ENCODE measurements at regions not wholly inside any gene's neighbourhood (a gene's known extent, or its start where the extent isn't known, plus 50 kb on each side); places are given as distances from the start of the nearest gene placed in this dataset.
A peak's percentile ranks its signal among the peaks of the same experiment; 100 is the strongest.

- no peak for DNase-seq
Measured at GRCh38 chr11:133693110-133693509, 152.2 kb downstream of the SPATA19 start.

DNA sequence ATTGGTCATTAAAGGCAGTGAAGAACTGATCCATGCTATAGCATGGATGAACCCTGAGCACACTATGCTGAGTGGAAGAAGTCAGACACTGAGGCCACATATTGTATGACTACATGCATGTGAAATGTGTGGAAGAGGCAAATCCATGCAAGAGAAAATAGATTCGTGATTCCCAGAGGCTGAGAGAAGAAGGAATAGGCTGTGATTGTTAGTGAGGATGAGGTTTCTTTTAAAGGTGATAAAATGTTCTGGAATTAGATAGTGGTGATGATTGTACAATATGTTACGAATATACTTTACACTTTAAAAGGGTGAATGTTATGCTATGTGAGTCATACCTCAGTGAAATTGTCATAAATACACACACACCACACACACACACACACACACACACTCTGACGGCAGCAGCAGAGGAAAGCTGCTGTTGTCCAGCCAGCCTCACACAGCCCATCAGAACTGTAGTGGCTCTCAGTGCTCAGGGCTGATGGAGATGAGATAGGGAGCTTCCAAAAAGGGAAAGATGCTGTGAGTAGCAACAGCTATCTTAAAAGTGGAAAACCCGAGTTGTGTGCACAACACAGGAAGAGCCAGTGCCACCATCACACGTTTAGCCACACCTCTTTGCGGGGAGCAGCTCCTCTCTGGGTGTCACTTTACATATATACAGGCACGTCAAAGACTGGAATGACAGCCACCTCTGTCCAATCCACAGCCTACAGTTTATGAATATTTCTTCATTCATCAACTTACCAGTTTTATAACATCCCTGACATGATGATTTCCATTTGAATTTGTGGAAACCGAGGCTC, 153.0 kb downstream of the SPATA19 start:
- DNase-seq, result no peak

DNA sequence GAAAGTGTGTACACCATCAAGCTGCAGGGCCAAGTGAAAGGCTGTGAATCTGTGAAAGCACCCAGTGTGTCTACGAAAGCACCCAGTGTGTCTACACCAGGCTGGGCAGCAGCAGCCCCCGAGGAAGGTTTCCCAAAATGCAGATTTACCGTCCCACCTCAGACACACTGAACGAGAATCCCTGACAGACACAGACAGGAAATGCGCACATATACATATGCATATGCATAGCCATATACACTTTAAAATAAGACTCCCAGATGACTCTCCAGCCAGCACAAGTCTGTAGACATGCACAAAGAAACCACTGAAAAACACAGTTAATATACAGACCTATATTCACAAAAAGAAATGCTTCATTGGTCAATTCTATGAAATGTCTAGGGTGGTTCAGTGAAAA, 155.5 kb upstream of the OPCML start:
- DNase-seq, result no peak

GRCh38 chr11:133681901-133682300, 149.6 kb upstream of the OPCML start:
- DNase-seq, result no peak

GRCh38 chr11:133679896-133680295, 147.6 kb upstream of the OPCML start:
- no peak for DNase-seq

GRCh38 chr11:133678191-133678590, 145.9 kb upstream of the OPCML start:
- no peak for DNase-seq

DNA sequence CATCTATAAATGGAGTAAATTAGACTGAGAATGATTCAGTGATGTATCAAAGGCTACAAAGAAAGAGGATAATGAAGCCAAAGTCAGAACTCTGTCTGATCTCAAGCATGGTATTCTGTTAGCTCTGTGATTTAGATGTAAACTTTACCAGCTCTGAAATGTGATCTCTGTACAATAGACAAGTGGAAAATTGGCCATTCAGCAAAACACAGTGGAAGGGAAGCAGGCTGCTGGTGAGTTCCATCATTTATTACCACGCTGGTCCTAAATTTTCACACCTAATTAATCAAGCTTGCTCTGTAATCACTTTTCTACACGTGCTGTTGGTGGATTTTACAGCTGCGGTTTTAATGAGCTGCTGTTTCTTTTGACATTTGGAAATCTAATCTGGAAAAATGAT, 145.1 kb upstream of the OPCML start:
- no peak for DNase-seq

DNA sequence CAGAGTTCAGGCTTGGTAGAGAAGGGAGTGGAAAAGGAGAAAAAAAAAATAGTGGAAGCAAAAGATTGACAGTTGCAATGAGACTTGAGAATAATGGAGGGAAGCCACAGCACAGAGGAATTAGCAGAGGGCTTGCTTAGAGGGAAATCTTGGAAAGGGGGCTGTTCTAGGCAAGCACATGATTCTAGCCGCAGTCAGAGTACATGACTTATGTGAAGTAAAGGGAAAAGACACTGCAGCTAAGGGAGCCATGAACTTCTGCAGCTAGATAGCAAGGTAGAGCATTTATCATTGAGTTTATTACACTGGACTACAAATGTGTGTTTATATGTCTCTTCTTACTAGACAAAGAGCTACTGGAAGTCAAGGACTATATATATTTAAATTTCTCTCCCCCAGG, 144.0 kb upstream of the OPCML start:
- no peak for DNase-seq

DNA sequence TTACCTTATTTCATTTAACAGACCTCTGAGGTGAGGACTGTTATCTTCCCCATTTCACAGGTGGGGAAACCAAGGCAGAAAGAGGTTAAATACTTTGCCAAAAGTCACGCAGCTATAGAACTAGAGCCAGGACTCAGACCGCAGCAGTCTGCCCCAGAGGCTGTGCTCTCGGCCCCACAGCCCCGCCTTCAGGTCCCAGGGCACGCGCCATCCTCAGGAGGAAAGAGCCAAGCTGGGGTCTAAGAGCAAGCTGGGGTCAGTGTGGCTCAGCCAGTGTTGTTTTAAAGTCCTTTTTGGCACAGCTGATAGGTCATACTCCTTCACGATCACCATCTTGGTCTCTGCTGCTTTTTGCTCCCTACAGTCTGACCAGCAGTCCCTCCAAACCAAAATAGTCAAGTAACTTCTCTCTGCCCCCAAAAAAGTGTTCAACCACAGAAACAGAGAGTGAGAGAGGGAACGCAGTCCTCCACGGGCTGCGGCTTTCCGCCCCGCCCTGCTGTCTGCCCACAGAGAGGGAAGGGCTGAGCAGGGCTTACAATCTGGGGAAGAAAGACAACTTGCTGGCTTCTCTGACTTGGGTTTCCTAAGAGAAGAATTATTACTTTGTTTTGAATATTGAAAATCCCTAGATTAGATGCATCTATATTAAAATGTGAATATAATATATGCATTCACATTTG, 137.2 kb upstream of the OPCML start:
- no peak for DNase-seq

DNA sequence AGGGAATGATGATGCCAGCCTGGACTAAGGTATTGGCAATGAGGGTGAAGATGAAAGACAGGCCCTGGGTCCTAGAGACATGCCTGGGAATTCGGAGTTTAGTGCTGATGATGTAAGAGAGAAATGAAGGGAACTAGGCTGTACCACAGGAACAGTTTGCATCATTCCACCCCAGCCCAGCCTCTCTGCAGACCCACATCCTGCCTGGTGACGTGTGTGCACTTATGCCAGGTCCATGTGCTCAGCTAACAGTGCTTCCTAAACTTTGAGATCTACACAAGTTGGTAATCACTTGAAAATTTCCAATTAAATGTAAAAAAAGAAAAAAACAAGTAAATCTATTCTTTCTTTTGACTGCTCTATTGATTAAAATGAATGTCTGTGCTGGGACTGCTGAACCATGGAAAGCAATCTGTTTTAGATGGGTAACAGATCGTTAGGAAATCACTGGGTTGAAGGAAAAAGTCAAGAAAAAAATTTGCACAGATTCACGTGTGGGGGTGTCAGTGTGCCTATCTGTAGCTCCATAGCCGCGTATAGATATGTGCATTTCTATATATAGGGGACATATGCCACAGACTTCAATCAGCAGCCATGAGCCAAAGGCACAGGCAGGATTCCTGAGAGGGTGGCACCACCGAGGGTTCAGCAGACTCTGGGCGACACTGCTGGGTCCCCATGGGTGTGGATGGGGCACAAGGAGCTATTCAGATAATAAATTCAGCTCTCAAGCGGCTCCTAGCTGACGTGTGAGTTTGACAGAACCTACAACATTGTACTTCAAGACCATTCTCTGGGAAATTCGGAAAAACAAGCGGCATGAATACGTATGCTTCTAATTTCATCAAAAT, 131.1 kb upstream of the OPCML start:
- DNase-seq, result peak; percentile 24

DNA sequence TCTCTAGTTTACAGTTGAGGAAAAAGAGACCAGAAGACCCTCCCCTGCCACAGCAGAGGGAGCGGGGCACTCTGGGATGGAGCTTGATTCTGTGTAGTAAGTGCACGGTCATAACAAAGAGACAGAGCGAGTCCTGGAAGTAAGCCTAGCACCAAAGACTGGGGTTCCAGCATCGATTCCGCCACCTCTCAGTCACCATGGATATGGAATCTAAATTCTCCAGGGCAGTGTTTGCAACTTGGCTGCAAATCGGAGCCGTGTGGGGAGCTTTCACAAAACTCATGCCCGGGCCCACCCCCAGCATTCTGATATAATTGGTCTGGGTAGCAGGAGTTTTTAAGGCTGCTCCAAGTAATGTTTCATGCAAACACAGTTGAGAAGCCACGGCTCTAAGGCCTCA, 129.5 kb upstream of the OPCML start:
- DNase-seq, result no peak

DNA sequence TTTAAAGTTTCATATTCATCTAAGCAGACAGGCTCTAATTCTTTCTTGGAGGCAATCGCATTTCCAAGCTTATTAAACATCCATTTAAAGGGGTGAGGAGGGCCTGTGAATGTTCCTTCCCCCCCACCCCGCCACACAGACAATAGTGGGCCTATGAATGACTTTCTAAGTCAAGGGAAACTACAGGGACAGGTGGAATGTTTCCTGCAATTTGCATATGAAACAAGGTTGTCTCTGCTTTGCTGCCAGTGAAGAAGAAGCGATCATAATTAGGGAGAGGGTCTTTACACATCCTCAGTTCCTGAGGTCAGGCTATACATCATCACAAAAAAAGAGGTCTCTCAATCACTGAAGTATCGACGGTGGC, 127.9 kb upstream of the OPCML start:
- DNase-seq, result no peak

DNA sequence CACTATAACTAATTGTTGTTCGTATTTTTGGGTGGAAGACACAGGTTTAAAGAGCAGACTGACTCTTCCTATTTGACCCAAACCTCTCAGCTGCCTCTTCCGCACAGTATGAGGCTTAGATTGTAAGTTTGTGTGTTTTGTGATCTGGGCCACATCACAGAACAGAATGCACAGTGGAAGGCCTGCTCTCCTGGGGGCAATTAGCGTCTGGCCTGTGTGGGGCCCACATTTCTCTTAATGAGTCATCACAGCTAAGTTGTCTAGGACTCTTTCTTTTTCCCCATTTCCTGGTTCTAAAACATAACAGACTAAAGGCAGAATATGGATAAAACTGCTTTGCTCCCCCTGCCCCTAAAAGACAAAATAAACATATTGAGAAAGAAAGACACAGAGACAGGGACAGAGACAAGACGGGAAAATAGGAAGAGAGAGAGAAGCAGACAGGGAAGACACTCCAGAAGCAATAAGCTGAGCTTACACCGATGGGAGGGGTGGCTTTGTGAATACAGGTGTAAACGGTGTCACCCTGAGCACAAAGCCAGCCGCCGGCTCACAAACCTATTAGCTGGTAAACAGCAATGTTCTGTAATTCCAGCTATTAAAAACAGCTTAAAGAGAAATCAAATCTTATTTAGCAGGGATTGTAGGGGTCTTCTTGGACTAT, 127.4 kb upstream of the OPCML start:
- DNase-seq, result no peak

- no peak for DNase-seq
Measured at GRCh38 chr11:133657054-133657453, 124.8 kb upstream of the OPCML start.

GRCh38 chr11:133656082-133656635, 123.9 kb upstream of the OPCML start:
- DNase-seq, result no peak

- DNase-seq, result no peak
Measured at GRCh38 chr11:133654630-133655212, 122.4 kb upstream of the OPCML start.

DNA sequence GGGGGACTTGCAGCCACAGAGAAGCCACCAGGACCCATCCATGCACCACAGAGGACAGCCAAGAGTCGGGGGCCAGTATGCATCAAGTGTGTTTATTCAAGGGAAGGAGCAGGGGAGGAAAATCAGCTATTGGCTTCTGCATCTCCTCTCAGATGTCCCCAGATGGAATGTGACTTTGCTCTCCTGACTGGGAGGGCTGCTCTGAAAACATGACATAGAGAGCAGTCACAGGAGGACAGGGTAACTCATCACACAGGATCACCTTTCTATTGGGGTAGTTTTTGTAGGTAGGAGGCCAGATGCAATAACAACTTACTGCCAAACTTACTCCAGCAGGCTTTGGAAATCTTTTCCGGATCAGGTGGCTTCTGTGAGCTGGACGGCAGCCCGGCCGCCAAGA, 121.0 kb upstream of the OPCML start:
- no peak for DNase-seq

DNA sequence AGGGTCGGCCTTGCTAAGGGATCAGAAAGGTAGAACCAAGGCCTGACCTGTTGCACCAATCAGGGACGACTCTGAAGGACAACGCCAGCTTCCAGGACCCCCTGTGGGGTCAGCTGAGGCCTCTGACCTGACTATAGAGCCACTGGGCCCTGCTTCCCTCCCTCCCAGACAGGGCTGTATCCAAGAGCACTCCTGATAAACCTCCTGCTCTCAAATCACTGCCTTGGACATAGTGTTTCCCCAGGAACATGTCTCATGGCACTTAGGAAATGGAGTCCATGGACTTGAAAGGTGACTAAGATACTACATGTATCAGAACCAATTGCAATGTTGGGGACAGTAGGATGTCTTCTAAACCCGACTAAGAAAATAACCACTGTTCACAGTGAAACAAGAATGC, 117.8 kb upstream of the OPCML start:
- no peak for DNase-seq

DNA sequence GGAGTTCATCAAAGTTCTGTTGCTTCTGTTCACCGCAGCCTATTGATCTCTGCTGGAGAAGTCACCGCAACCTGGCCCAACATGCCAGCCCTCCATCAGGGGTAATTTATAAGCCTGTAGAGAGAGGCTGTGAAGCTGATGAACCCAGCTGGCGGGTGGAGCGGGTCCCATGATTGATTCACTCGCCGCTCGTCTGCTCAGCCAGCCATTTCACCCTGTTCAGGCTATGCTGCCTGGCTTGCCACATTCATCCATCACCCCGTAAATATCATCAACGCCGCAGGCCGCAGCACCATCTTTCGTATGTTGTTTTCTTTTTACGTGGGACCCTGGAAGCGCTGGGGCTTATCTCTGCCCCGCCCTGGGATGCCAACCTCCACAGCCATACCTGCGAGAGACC, 116.7 kb upstream of the OPCML start:
- DNase-seq, result no peak

GRCh38 chr11:133639408-133639807, 107.1 kb upstream of the OPCML start:
- DNase-seq, result no peak

DNA sequence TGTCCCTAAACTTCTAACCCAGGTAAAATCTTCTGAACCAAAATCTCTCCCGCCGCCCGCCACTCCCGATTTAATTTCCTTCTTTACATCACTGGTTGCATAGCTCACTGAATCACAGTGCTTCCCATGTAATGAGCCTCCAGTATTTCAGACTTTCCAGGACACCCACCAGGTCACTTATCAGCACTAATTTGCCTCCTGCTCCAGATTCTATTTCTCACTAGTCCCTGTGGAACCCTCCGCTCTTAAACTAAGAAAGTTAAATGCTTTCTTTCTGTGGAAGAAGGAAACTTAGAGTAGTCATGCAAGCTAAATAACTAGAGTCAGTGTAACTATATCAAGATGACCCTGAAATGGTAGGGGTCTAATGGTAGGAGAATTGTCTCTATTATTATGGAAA, 106.6 kb upstream of the OPCML start:
- DNase-seq, result no peak

- DNase-seq, result no peak
Measured at GRCh38 chr11:133636711-133637355, 104.5 kb upstream of the OPCML start.

Data from NK-92 treated with Interleukin-12 subunit alpha and Interleukin-12 subunit beta, amount 100 ng/mL, for 24 hours (cell line).